HEK293T (cell line): ENCODE measurements at regions not wholly inside any gene's neighbourhood (a gene's known extent, or its start where the extent isn't known, plus 50 kb on each side); places are given as distances from the start of the nearest gene placed in this dataset.

Experiments
- ARNT ChIP-seq: fragments of 450-650 bp; IDR thresholded peaks from 2 replicates; pipeline ENCODE4 v1.6.1; 2017; ENCODE audit warnings: mild to moderate bottlenecking
- FOXA1 ChIP-seq: fragments of 450-650 bp; IDR thresholded peaks from 2 replicates; pipeline ENCODE4 v1.6.1; 2016; ENCODE audit warnings: mild to moderate bottlenecking
- FOXK2 ChIP-seq: fragments of 450-650 bp; IDR thresholded peaks from 2 replicates; pipeline ENCODE4 v1.6.1; 2016; ENCODE audit warnings: mild to moderate bottlenecking
- L3MBTL2 ChIP-seq: fragments of 450-650 bp; conservative IDR thresholded peaks from 2 replicates; pipeline ENCODE4 v1.6.1; 2016; ENCODE audit warnings: mild to moderate bottlenecking
- LEF1 ChIP-seq: fragments of 450-650 bp; IDR thresholded peaks from 2 replicates; pipeline ENCODE4 v1.6.1; 2017; ENCODE audit warnings: mild to moderate bottlenecking, borderline replicate concordance
- SUZ12 ChIP-seq: fragments of 450-650 bp; IDR thresholded peaks from 2 replicates; pipeline ENCODE4 v1.6.1; 2016; ENCODE audit warnings: mild to moderate bottlenecking
- TARDBP ChIP-seq: fragments of 450-650 bp; IDR thresholded peaks from 2 replicates; pipeline ENCODE4 v1.6.1; 2016
- TF ChIP-seq, protein P1 (sequence below): fragments of 450-650 bp; IDR thresholded peaks from 2 replicates; pipeline ENCODE4 v1.6.1; 2016

DNA sequence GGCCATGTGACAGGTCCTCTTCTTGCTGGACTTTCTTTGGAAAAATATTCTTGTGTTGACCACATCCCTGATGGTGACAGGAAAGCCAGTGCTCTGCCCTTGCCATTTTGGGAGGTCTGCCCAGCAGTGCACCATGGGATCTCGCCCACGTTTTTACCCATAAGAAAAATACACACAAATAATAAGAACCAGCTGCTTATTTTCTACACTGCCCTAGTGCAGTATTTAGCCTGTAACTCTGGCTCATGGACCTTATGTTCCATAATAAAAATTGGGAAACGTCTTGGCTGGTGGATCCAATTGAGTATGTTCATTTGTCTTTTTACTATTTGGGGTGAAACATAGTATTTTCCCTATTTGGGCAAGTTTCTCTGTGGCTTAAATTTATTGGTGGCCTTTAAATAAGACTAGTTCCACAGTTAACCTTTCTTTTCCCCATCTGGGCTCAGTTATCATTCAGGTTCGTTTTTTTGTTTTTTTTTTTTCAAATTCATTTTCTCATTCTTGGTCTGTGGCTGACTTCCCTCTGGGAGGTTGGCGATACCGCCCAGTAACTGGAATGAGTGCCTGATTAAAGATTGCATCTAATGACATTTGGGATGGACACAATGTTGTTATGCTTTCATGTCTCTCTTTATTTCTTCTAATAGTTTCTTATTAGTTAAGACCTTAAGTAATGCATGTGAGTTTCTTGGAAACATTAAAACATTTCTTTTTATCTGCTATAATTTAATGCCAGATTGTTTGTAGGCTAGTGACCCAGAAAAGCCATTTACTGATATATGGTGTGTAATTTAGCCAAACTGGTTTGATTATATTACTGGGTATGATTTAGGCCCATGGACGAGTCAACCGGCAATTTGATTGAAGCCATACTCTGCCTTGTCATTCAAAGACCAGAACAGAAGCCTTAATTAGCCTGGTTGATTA, 163.7 kb downstream of the FGF10 start:
- TF ChIP-seq, protein P1, sequence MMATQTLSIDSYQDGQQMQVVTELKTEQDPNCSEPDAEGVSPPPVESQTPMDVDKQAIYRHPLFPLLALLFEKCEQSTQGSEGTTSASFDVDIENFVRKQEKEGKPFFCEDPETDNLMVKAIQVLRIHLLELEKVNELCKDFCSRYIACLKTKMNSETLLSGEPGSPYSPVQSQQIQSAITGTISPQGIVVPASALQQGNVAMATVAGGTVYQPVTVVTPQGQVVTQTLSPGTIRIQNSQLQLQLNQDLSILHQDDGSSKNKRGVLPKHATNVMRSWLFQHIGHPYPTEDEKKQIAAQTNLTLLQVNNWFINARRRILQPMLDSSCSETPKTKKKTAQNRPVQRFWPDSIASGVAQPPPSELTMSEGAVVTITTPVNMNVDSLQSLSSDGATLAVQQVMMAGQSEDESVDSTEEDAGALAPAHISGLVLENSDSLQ = no peak
- TF ChIP-seq FOXA1 (no peak), ARNT (no peak), L3MBTL2 (no peak), FOXK2 (no peak), TARDBP (no peak), SUZ12 (no peak), LEF1 (no peak)
